Hepatocyte (in vitro differentiated cells): ENCODE measurements at regions not wholly inside any gene's neighbourhood (a gene's known extent, or its start where the extent isn't known, plus 50 kb on each side); places are given as distances from the start of the nearest gene placed in this dataset.

Source experiments
- CTCF ChIP-seq: fragments of 200-600 bp; sonication (generic); IDR thresholded peaks from 2 replicates; pipeline ENCODE4 v1.5.1; 2016; ENCODE audit warnings: antibody characterized with exemption, mild to moderate bottlenecking; ENCODE audit not compliant: poor library complexity
- EZH2 ChIP-seq: fragments of 200-600 bp; sonication (generic); IDR thresholded peaks from 2 replicates; pipeline ENCODE4 v1.6.1; 2016; ENCODE audit warnings: antibody characterized with exemption, mild to moderate bottlenecking, borderline replicate concordance
- EZH2phosphoT487 ChIP-seq: fragments of 200-600 bp; sonication (generic); IDR thresholded peaks from one replicate; pipeline ENCODE4 v1.6.1; 2018; ENCODE audit warnings: antibody characterized with exemption, mild to moderate bottlenecking, low read depth, moderate library complexity; ENCODE audit not compliant: unreplicated experiment, severe bottlenecking

DNA sequence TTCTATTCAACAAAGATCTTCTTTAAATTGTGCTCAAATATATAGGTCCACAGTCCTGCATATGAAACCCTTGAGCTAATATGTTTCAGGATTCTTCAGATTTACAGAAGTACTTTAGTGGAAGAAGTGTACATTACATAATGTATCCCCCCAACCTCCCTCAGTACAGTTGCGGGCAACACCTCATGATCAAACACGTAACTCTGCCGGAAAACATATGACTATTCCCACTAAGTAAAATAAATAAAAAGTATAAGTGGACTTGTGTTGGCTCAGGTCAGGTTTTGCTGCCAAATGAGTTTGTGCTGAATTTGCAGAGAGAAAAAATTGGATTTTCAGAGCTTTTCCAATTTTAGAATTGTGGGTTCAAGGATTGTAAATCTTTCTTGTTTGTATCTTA is 267.6 kb upstream of the MDFIC2 start:
- no peak for TF ChIP-seq CTCF
- no peak for TF ChIP-seq EZH2phosphoT487
- no peak for TF ChIP-seq EZH2
